Stimulated activated naive CD8-positive, alpha-beta T cell treated with anti-CD3 and anti-CD28 coated beads, Interleukin-15, amount 100 ng/mL, for 72 hours (primary cell): ENCODE measurements at regions not wholly inside any gene's neighbourhood (a gene's known extent, or its start where the extent isn't known, plus 50 kb on each side); places are given as distances from the start of the nearest gene placed in this dataset.

Experiments used
- ATAC-seq: fragments of 150-1000 bp; cut with Tn5 transposase; 2 replicates; pipeline ENCODE4 v1.10.0; 2021; ENCODE audit warnings: mild to moderate bottlenecking, moderate library complexity
- DNase-seq, 2 donors: peaks; one replicate each; pipeline ENCODE4 v3.0.0; 2021 to 2022
- H3K27ac Mint-ChIP-seq, 2 donors: one replicate each; pipeline ENCODE4 v1.8.0; 2022; ENCODE audit warnings: mild to moderate bottlenecking in 2 of 2, mixed read lengths in 2 of 2, moderate library complexity in 2 of 2
- H3K27me3 Mint-ChIP-seq: one replicate; pipeline ENCODE4 v1.8.0; 2022; ENCODE audit warnings: mixed read lengths
- H3K4me1 Mint-ChIP-seq: one replicate; pipeline ENCODE4 v1.8.0; 2022; ENCODE audit warnings: mild to moderate bottlenecking, mixed read lengths
- H3K4me3 Mint-ChIP-seq, 2 donors: one replicate each; pipeline ENCODE4 v1.8.0; 2022; ENCODE audit warnings: mild to moderate bottlenecking in 2 of 2, mixed read lengths in 2 of 2, moderate library complexity in 1 of 2
- H3K9me3 Mint-ChIP-seq, 2 donors: one replicate each; pipeline ENCODE4 v1.8.0; 2022; ENCODE audit warnings: mixed read lengths in 2 of 2

GRCh38 chr4:182144626-182145333 is 98.4 kb upstream of the TENM3 start:
- Mint-ChIP-seq H3K4me3 (peak overlapping the region; percentile 39 to 49), H3K9me3 (no peaks in the 10 kb centered on the region), H3K27me3 (peaks cover 72% of the 10 kb centered on the region), H3K27ac (no peak overlapping the region), H3K4me1 (peaks cover 25% of the 10 kb centered on the region)
- DNase-seq (no peak), ATAC-seq (peak; percentile 35)

- Mint-ChIP-seq H3K4me1 (peaks cover 25% of the 10 kb centered on the region), H3K27ac (no peak overlapping the region), H3K9me3 (no peaks in the 10 kb centered on the region), H3K27me3 (peaks cover 73% of the 10 kb centered on the region), H3K4me3 (peak overlapping the region; percentile 39 to 49)
- no peak for ATAC-seq
- no peak for DNase-seq
Measured at GRCh38 chr4:182145334-182145905, 97.8 kb upstream of the TENM3 start.

GRCh38 chr4:182147391-182147790 is 95.8 kb upstream of the TENM3 start:
- H3K4me1 Mint-ChIP-seq = peaks cover 22% of the 10 kb centered on the region

GRCh38 chr4:182150645-182151044 is 92.6 kb upstream of the TENM3 start:
- H3K27ac Mint-ChIP-seq = no peak overlapping the region
- H3K4me1 Mint-ChIP-seq = no peaks in the 10 kb centered on the region
- peaks cover 35% of the 10 kb centered on the region for H3K27me3 Mint-ChIP-seq
- ATAC-seq = no peak
- H3K4me3 Mint-ChIP-seq = no peak overlapping the region
- H3K9me3 Mint-ChIP-seq = no peaks in the 10 kb centered on the region
- DNase-seq = no peak

More at GRCh38 chr4:182147391-182147790, 95.8 kb upstream of the TENM3 start:
- ATAC-seq (no peak), DNase-seq (no peak)
- Mint-ChIP-seq H3K9me3 (no peaks in the 10 kb centered on the region), H3K27me3 (peaks cover 62% of the 10 kb centered on the region), H3K4me3 (no peak overlapping the region), H3K27ac (no peak overlapping the region)

- Mint-ChIP-seq H3K27me3 (peaks cover 17% of the 10 kb centered on the region), H3K27ac (no peak overlapping the region), H3K4me3 (no peak overlapping the region), H3K9me3 (no peaks in the 10 kb centered on the region), H3K4me1 (no peaks in the 10 kb centered on the region)
- ATAC-seq = no peak
- DNase-seq = no peak
Measured at GRCh38 chr4:182155806-182156205, 87.4 kb upstream of the TENM3 start.

GRCh38 chr4:182163180-182163579 is 80.0 kb upstream of the TENM3 start:
- ATAC-seq (no peak), DNase-seq (no peak)
- Mint-ChIP-seq H3K4me3 (no peak overlapping the region), H3K9me3 (peaks cover 0 to 9% of the 10 kb centered on the region in 2 donors), H3K27ac (no peak overlapping the region), H3K27me3 (peaks cover under 1% of the 10 kb centered on the region), H3K4me1 (no peaks in the 10 kb centered on the region)

GRCh38 chr4:182169572-182169971 is 73.6 kb upstream of the TENM3 start:
- ATAC-seq (no peak), DNase-seq (no peak)
- no peak overlapping the region for H3K27ac Mint-ChIP-seq
- H3K4me1 Mint-ChIP-seq = no peaks in the 10 kb centered on the region
- no peak overlapping the region for H3K4me3 Mint-ChIP-seq
- peaks cover 0 to 2% of the 10 kb centered on the region in 2 donors for H3K9me3 Mint-ChIP-seq
- H3K27me3 Mint-ChIP-seq = no peaks in the 10 kb centered on the region

GRCh38 chr4:182169987-182170386 is 73.2 kb upstream of the TENM3 start:
- DNase-seq (no peak), ATAC-seq (no peak)
- Mint-ChIP-seq H3K9me3 (no peaks in the 10 kb centered on the region), H3K27me3 (no peaks in the 10 kb centered on the region), H3K4me3 (no peak overlapping the region), H3K27ac (no peak overlapping the region), H3K4me1 (no peaks in the 10 kb centered on the region)

GRCh38 chr4:182170417-182170935 is 72.7 kb upstream of the TENM3 start:
- Mint-ChIP-seq H3K9me3 (no peaks in the 10 kb centered on the region), H3K27ac (no peak overlapping the region), H3K4me3 (no peak overlapping the region), H3K27me3 (no peaks in the 10 kb centered on the region), H3K4me1 (no peaks in the 10 kb centered on the region)
- ATAC-seq = no peak
- DNase-seq = no peak

- ATAC-seq = no peak
- Mint-ChIP-seq H3K4me3 (no peak overlapping the region), H3K27me3 (no peaks in the 10 kb centered on the region), H3K9me3 (no peaks in the 10 kb centered on the region), H3K27ac (no peak overlapping the region), H3K4me1 (no peaks in the 10 kb centered on the region)
- no peak for DNase-seq
Measured at GRCh38 chr4:182174979-182175378, 68.2 kb upstream of the TENM3 start.

- ATAC-seq (no peak), DNase-seq (no peak)
- H3K4me1 Mint-ChIP-seq = no peaks in the 10 kb centered on the region
- no peaks in the 10 kb centered on the region for H3K27me3 Mint-ChIP-seq
- H3K27ac Mint-ChIP-seq = no peak overlapping the region
- H3K4me3 Mint-ChIP-seq = no peak overlapping the region
- H3K9me3 Mint-ChIP-seq = no peaks in the 10 kb centered on the region
Measured at GRCh38 chr4:182175788-182176519, 67.2 kb upstream of the TENM3 start.

GRCh38 chr4:182177166-182177565 is 66.0 kb upstream of the TENM3 start:
- H3K27ac Mint-ChIP-seq = no peak overlapping the region
- DNase-seq (no peak), ATAC-seq (no peak)
- H3K4me1 Mint-ChIP-seq = no peaks in the 10 kb centered on the region
- H3K4me3 Mint-ChIP-seq = no peak overlapping the region
- H3K9me3 Mint-ChIP-seq = no peaks in the 10 kb centered on the region
- no peaks in the 10 kb centered on the region for H3K27me3 Mint-ChIP-seq

GRCh38 chr4:182179105-182179504 is 64.1 kb upstream of the TENM3 start:
- Mint-ChIP-seq H3K4me3 (no peak overlapping the region), H3K27ac (no peak overlapping the region), H3K4me1 (no peaks in the 10 kb centered on the region), H3K9me3 (no peaks in the 10 kb centered on the region), H3K27me3 (no peaks in the 10 kb centered on the region)
- no peak for ATAC-seq
- DNase-seq = no peak

GRCh38 chr4:182179751-182180150 is 63.5 kb upstream of the TENM3 start:
- no peaks in the 10 kb centered on the region for H3K27me3 Mint-ChIP-seq
- H3K4me1 Mint-ChIP-seq = no peaks in the 10 kb centered on the region
- no peaks in the 10 kb centered on the region for H3K9me3 Mint-ChIP-seq
- no peak for ATAC-seq
- no peak overlapping the region for H3K4me3 Mint-ChIP-seq
- DNase-seq = no peak
- H3K27ac Mint-ChIP-seq = no peak overlapping the region

- H3K4me1 Mint-ChIP-seq = no peaks in the 10 kb centered on the region
- H3K4me3 Mint-ChIP-seq = no peak overlapping the region
- ATAC-seq (no peak), DNase-seq (no peak)
- no peaks in the 10 kb centered on the region for H3K9me3 Mint-ChIP-seq
- no peaks in the 10 kb centered on the region for H3K27me3 Mint-ChIP-seq
- H3K27ac Mint-ChIP-seq = no peak overlapping the region
Measured at GRCh38 chr4:182185491-182185890, 57.7 kb upstream of the TENM3 start.

- H3K27me3 Mint-ChIP-seq = no peaks in the 10 kb centered on the region
- no peak overlapping the region for H3K4me3 Mint-ChIP-seq
- DNase-seq (no peak), ATAC-seq (no peak)
- no peak overlapping the region for H3K27ac Mint-ChIP-seq
- no peaks in the 10 kb centered on the region for H3K9me3 Mint-ChIP-seq
- H3K4me1 Mint-ChIP-seq = no peaks in the 10 kb centered on the region
Measured at GRCh38 chr4:182187674-182188073, 55.5 kb upstream of the TENM3 start.
